CD4-positive, alpha-beta T cell (primary cell): ENCODE measurements at regions not wholly inside any gene's neighbourhood (a gene's known extent, or its start where the extent isn't known, plus 50 kb on each side); places are given as distances from the start of the nearest gene placed in this dataset.

Experiments used
- ATAC-seq: fragments of 200-7000 bp; cut with Tn5 transposase; one replicate; pipeline ENCODE4 v1.10.0; 2022; ENCODE audit warnings: mild to moderate bottlenecking; ENCODE audit not compliant: poor library complexity
- CTCF ChIA-PET: fragments of 350-600 bp; sonication (Branson Sonifier 250); formaldehyde crosslinking; loops from one replicate; lab custom pipeline; 2021; ENCODE audit warnings: antibody characterized with exemption, inconsistent platforms; lab: Charles Lee
- POLR2A ChIA-PET: fragments of 350-600 bp; sonication (Branson Sonifier 250); formaldehyde crosslinking; loops from one replicate; lab custom pipeline; 2021; ENCODE audit warnings: antibody characterized with exemption, inconsistent platforms; lab: Charles Lee
- DNase-seq, 14 experiments: peaks; one replicate each; pipeline ENCODE4 v3.0.0-alpha.2; 2013 to 2020; ENCODE audit warnings: mixed read lengths in 2 of 14
- H3K27ac ChIP-seq, 2 donors: one replicate each; pipeline versions ENCODE4 v1.5.1 to v1.7.0; 2013; ENCODE audit warnings: low read length in 2 of 2, low read depth in 1 of 2, mild to moderate bottlenecking in 1 of 2
- H3K27me3 ChIP-seq, 2 experiments: 1 replicate in 1 of 2; 2 replicates in 1 of 2; pipeline versions ENCODE4 v1.6.1 to v1.7.0; 2013; ENCODE audit warnings: low read length in 2 of 2, control low read depth in 1 of 2, mild to moderate bottlenecking in 1 of 2, moderate library complexity in 1 of 2; ENCODE audit not compliant: insufficient read depth in 2 of 2, control insufficient read depth in 1 of 2
- H3K36me3 ChIP-seq: one replicate; pipeline ENCODE4 v1.6.1; 2013; ENCODE audit warnings: low read length, control low read depth; ENCODE audit not compliant: insufficient read depth
- H3K4me1 ChIP-seq: one replicate; pipeline ENCODE4 v1.6.1; 2013; ENCODE audit warnings: low read length, control low read depth; ENCODE audit not compliant: insufficient read depth
- H3K4me3 ChIP-seq: one replicate; pipeline ENCODE4 v1.5.1; 2013; ENCODE audit warnings: mild to moderate bottlenecking, low read length, moderate library complexity
- H3K9me3 ChIP-seq, 2 experiments: 1 replicate in 1 of 2; 2 replicates in 1 of 2; pipeline versions ENCODE4 v1.6.1 to v1.7.0; 2013; ENCODE audit warnings: low read length in 2 of 2, mild to moderate bottlenecking in 2 of 2, control low read depth in 1 of 2, moderate library complexity in 1 of 2; ENCODE audit not compliant: control insufficient read depth in 1 of 2, insufficient read depth in 1 of 2
- H3K27ac Mint-ChIP-seq: one replicate; pipeline ENCODE4 v1.8.0; 2020; ENCODE audit warnings: mixed read lengths
- H3K27me3 Mint-ChIP-seq: one replicate; pipeline ENCODE4 v1.8.0; 2021; ENCODE audit warnings: mixed read lengths
- H3K36me3 Mint-ChIP-seq: one replicate; pipeline ENCODE4 v1.8.0; 2021; ENCODE audit warnings: low read depth, mixed read lengths
- H3K4me1 Mint-ChIP-seq: one replicate; pipeline ENCODE4 v1.8.0; 2021; ENCODE audit warnings: low read depth, mixed read lengths
- H3K4me3 Mint-ChIP-seq: one replicate; pipeline ENCODE4 v1.8.0; 2020; ENCODE audit warnings: mild to moderate bottlenecking, mixed read lengths
- H3K9me3 Mint-ChIP-seq: one replicate; pipeline ENCODE4 v1.8.0; 2020; ENCODE audit warnings: mixed read lengths
- CTCF ChIP-seq: fragments of 200-600 bp; IDR thresholded peaks from one replicate; pipeline ENCODE4 v1.8.0; 2022; ENCODE audit warnings: antibody characterized with exemption, mild to moderate bottlenecking
- intact Hi-C, 2 experiments: fragments of 100-400 bp; cut with DNase I in 1 of 2; cut with micrococcal nuclease in 1 of 2; formaldehyde crosslinking; loops; one replicate each; pipeline versions ENCODE4 v1.15.1 to v1.9.0; 2023 to 2025; cut with DNase I, micrococcal nuclease

- Mint-ChIP-seq H3K36me3 (no peaks in the 10 kb centered on the region), H3K9me3 (no peaks in the 10 kb centered on the region), H3K27ac (no peak overlapping the region), H3K4me1 (no peaks in the 10 kb centered on the region), H3K27me3 (no peaks in the 10 kb centered on the region), H3K4me3 (no peak overlapping the region)
- no peak for TF ChIP-seq CTCF
- H3K9me3 ChIP-seq = no peaks in the 10 kb centered on the region
- H3K36me3 ChIP-seq = no peaks in the 10 kb centered on the region
- POLR2A ChIA-PET = no interaction called here
- intact Hi-C loops = no loop called here
- H3K27me3 ChIP-seq = no peaks in the 10 kb centered on the region
- no peak overlapping the region for H3K27ac ChIP-seq
- H3K4me3 ChIP-seq = no peak overlapping the region
- no peaks in the 10 kb centered on the region for H3K4me1 ChIP-seq
- DNase-seq (no peak), ATAC-seq (no peak)
- CTCF ChIA-PET = no interaction called here
These were observed 97.1 kb upstream of the MAP4K3 start for GRCh38 chr2:39534095-39534711.

- H3K36me3 ChIP-seq = no peaks in the 10 kb centered on the region
These were observed 98.6 kb upstream of the MAP4K3 start for GRCh38 chr2:39535636-39536185.

GRCh38 chr2:39537150-39537549 is 100.1 kb upstream of the MAP4K3 start:
- no peak overlapping the region for H3K27ac ChIP-seq
- CTCF ChIA-PET = interaction anchor here (0.7 kb wide), 1 partner anchor 158 kb away, joined by 3 read pairs; no protein-coding TSS in a partner anchor
- H3K27ac Mint-ChIP-seq = no peak overlapping the region
- DNase-seq (no peak), ATAC-seq (no peak)
- TF ChIP-seq CTCF = no peak
- POLR2A ChIA-PET = no interaction called here
- no peaks in the 10 kb centered on the region for H3K4me1 ChIP-seq
- H3K27me3 Mint-ChIP-seq = no peaks in the 10 kb centered on the region
- H3K36me3 ChIP-seq = no peaks in the 10 kb centered on the region
- no peaks in the 10 kb centered on the region for H3K9me3 ChIP-seq
- no peak overlapping the region for H3K4me3 ChIP-seq
- intact Hi-C loops = no loop called here
- H3K27me3 ChIP-seq = no peaks in the 10 kb centered on the region
- H3K36me3 Mint-ChIP-seq = no peaks in the 10 kb centered on the region
- no peaks in the 10 kb centered on the region for H3K9me3 Mint-ChIP-seq
- no peaks in the 10 kb centered on the region for H3K4me1 Mint-ChIP-seq
- H3K4me3 Mint-ChIP-seq = no peak overlapping the region

More at GRCh38 chr2:39535636-39536185, 98.6 kb upstream of the MAP4K3 start:
- no peak for TF ChIP-seq CTCF
- CTCF ChIA-PET = no interaction called here
- no peak overlapping the region for H3K27ac ChIP-seq
- no peak overlapping the region for H3K4me3 Mint-ChIP-seq
- no peaks in the 10 kb centered on the region for H3K4me1 ChIP-seq
- no peaks in the 10 kb centered on the region for H3K36me3 Mint-ChIP-seq
- H3K27me3 Mint-ChIP-seq = no peaks in the 10 kb centered on the region
- POLR2A ChIA-PET = no interaction called here
- H3K27ac Mint-ChIP-seq = no peak overlapping the region
- H3K9me3 Mint-ChIP-seq = no peaks in the 10 kb centered on the region
- H3K9me3 ChIP-seq = no peaks in the 10 kb centered on the region
- intact Hi-C loops = no loop called here
- H3K4me1 Mint-ChIP-seq = no peaks in the 10 kb centered on the region
- DNase-seq (no peak), ATAC-seq (no peak)
- no peaks in the 10 kb centered on the region for H3K27me3 ChIP-seq
- H3K4me3 ChIP-seq = no peak overlapping the region
